H1 (cell line): ENCODE measurements at regions not wholly inside any gene's neighbourhood (a gene's known extent, or its start where the extent isn't known, plus 50 kb on each side); places are given as distances from the start of the nearest gene placed in this dataset.

Experiments
- NANOG ChIP-seq: IDR thresholded peaks from 2 replicates; pipeline ENCODE4 v1.6.1; 2011; ENCODE audit warnings: low read length, low read depth, mild to moderate bottlenecking, inconsistent platforms; ENCODE audit not compliant: insufficient read depth, poor library complexity, severe bottlenecking
- RBBP5 ChIP-seq: IDR thresholded peaks from 2 replicates; pipeline ENCODE4 v1.7.1; 2012; ENCODE audit warnings: low read depth, mild to moderate bottlenecking, inconsistent platforms, low read length, moderate library complexity, borderline replicate concordance
- RNF2 ChIP-seq: fragments of 200-900, 300-1000 bp; sonication (generic); IDR thresholded peaks from 2 replicates; pipeline ENCODE4 v1.7.1; 2016; ENCODE audit warnings: borderline replicate concordance, low read depth, mild to moderate bottlenecking, antibody characterized with exemption, low read length; ENCODE audit not compliant: poor library complexity, severe bottlenecking; ENCODE audit errors: missing control alignments
- TAF7 ChIP-seq: optimal IDR thresholded peaks from 2 replicates; pipeline ENCODE3; 2011; ENCODE audit warnings: low read depth, mild to moderate bottlenecking, inconsistent platforms, low read length, moderate library complexity, borderline replicate concordance
- TF ChIP-seq, protein P1 (sequence below): fragments of 300-600 bp; sonication (generic); IDR thresholded peaks from 2 replicates; pipeline ENCODE4 v1.7.1; 2012; ENCODE audit warnings: low read length, moderate library complexity, mild to moderate bottlenecking, inconsistent platforms; ENCODE audit not compliant: insufficient replicate concordance
- TF ChIP-seq, protein P2 (sequence below): IDR thresholded peaks from 2 replicates; pipeline ENCODE4 v1.6.1; 2012; ENCODE audit warnings: inconsistent platforms
- TF ChIP-seq, protein P3 (sequence below): IDR thresholded peaks from 2 replicates; pipeline ENCODE4 v1.6.1; 2012; ENCODE audit warnings: inconsistent platforms

DNA sequence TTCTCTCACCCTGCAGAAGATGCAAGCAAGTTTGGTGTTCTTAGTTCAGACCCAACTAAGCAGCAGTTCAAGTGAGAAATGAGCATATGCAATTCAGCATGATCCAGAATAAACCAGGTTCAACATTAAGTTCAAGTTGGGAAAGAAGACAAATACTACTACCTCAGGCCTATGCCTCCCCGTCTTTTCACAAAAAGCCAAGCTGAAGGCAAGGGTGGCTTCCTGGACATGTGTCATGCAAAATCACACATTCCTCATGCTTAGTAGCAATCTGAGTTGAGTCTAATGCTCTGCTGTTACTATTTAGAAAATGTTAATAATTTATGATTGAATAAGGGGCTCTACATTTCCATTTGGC is 453.4 kb upstream of the GRAMD2B start (continued):
- TF ChIP-seq, protein P1, sequence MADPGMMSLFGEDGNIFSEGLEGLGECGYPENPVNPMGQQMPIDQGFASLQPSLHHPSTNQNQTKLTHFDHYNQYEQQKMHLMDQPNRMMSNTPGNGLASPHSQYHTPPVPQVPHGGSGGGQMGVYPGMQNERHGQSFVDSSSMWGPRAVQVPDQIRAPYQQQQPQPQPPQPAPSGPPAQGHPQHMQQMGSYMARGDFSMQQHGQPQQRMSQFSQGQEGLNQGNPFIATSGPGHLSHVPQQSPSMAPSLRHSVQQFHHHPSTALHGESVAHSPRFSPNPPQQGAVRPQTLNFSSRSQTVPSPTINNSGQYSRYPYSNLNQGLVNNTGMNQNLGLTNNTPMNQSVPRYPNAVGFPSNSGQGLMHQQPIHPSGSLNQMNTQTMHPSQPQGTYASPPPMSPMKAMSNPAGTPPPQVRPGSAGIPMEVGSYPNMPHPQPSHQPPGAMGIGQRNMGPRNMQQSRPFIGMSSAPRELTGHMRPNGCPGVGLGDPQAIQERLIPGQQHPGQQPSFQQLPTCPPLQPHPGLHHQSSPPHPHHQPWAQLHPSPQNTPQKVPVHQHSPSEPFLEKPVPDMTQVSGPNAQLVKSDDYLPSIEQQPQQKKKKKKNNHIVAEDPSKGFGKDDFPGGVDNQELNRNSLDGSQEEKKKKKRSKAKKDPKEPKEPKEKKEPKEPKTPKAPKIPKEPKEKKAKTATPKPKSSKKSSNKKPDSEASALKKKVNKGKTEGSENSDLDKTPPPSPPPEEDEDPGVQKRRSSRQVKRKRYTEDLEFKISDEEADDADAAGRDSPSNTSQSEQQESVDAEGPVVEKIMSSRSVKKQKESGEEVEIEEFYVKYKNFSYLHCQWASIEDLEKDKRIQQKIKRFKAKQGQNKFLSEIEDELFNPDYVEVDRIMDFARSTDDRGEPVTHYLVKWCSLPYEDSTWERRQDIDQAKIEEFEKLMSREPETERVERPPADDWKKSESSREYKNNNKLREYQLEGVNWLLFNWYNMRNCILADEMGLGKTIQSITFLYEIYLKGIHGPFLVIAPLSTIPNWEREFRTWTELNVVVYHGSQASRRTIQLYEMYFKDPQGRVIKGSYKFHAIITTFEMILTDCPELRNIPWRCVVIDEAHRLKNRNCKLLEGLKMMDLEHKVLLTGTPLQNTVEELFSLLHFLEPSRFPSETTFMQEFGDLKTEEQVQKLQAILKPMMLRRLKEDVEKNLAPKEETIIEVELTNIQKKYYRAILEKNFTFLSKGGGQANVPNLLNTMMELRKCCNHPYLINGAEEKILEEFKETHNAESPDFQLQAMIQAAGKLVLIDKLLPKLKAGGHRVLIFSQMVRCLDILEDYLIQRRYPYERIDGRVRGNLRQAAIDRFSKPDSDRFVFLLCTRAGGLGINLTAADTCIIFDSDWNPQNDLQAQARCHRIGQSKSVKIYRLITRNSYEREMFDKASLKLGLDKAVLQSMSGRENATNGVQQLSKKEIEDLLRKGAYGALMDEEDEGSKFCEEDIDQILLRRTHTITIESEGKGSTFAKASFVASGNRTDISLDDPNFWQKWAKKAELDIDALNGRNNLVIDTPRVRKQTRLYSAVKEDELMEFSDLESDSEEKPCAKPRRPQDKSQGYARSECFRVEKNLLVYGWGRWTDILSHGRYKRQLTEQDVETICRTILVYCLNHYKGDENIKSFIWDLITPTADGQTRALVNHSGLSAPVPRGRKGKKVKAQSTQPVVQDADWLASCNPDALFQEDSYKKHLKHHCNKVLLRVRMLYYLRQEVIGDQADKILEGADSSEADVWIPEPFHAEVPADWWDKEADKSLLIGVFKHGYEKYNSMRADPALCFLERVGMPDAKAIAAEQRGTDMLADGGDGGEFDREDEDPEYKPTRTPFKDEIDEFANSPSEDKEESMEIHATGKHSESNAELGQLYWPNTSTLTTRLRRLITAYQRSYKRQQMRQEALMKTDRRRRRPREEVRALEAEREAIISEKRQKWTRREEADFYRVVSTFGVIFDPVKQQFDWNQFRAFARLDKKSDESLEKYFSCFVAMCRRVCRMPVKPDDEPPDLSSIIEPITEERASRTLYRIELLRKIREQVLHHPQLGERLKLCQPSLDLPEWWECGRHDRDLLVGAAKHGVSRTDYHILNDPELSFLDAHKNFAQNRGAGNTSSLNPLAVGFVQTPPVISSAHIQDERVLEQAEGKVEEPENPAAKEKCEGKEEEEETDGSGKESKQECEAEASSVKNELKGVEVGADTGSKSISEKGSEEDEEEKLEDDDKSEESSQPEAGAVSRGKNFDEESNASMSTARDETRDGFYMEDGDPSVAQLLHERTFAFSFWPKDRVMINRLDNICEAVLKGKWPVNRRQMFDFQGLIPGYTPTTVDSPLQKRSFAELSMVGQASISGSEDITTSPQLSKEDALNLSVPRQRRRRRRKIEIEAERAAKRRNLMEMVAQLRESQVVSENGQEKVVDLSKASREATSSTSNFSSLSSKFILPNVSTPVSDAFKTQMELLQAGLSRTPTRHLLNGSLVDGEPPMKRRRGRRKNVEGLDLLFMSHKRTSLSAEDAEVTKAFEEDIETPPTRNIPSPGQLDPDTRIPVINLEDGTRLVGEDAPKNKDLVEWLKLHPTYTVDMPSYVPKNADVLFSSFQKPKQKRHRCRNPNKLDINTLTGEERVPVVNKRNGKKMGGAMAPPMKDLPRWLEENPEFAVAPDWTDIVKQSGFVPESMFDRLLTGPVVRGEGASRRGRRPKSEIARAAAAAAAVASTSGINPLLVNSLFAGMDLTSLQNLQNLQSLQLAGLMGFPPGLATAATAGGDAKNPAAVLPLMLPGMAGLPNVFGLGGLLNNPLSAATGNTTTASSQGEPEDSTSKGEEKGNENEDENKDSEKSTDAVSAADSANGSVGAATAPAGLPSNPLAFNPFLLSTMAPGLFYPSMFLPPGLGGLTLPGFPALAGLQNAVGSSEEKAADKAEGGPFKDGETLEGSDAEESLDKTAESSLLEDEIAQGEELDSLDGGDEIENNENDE = no peak
- TF ChIP-seq TAF7 = no peak
- TF ChIP-seq RBBP5 = no peak
- no peak for TF ChIP-seq RNF2
- TF ChIP-seq NANOG = no peak
- TF ChIP-seq, protein P2, sequence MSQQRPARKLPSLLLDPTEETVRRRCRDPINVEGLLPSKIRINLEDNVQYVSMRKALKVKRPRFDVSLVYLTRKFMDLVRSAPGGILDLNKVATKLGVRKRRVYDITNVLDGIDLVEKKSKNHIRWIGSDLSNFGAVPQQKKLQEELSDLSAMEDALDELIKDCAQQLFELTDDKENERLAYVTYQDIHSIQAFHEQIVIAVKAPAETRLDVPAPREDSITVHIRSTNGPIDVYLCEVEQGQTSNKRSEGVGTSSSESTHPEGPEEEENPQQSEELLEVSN = no peak
- TF ChIP-seq, protein P3, sequence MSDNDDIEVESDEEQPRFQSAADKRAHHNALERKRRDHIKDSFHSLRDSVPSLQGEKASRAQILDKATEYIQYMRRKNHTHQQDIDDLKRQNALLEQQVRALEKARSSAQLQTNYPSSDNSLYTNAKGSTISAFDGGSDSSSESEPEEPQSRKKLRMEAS = no peak
